ES-I3 (cell line): ENCODE measurements at regions not wholly inside any gene's neighbourhood (a gene's known extent, or its start where the extent isn't known, plus 50 kb on each side); places are given as distances from the start of the nearest gene placed in this dataset.
"Not testable (repeated sequence)": the region's sequence is repeated elsewhere in the genome, so short reads cannot be mapped to it uniquely, and the experiment has no call there.

Experiments
- H3K36me3 ChIP-seq: 2 replicates; pipeline ENCODE4 v1.6.1; 2013; ENCODE audit warnings: mild to moderate bottlenecking, low read length, control low read depth, moderate library complexity; ENCODE audit not compliant: insufficient read depth
- H3K4me1 ChIP-seq: 2 replicates; pipeline ENCODE4 v1.6.1; 2013; ENCODE audit warnings: mild to moderate bottlenecking, control low read depth, low read length; ENCODE audit not compliant: insufficient read depth
- H3K9ac ChIP-seq: 2 replicates; pipeline ENCODE4 v1.6.1; 2013; ENCODE audit warnings: low read depth, mild to moderate bottlenecking, low read length, moderate library complexity
- H3K9me3 ChIP-seq: 2 replicates; pipeline ENCODE4 v1.6.1; 2013; ENCODE audit warnings: mild to moderate bottlenecking, low read length, moderate library complexity; ENCODE audit not compliant: control insufficient read depth, insufficient read depth

DNA sequence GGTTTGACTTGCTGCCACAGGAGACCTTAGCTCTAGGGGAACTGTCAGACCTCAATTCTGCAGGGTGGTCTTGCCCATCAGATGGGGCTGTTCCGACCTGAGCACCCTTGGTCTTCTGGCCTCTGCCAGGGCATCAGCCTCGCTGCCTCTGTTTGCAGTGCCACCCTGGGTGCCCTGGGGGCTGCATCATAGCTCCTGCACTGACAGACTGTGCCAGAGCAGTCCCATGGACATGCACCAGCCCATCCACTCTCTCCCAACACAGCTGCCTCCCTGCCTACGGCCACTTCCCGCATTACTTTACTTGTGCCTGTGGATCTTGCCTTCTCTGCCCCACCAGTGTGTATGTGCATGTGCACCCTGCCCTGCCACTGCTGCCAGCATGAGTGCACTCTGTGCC lies 884.7 kb upstream of the ARRDC3 start:
- no peaks in the 10 kb centered on the region for H3K4me1 ChIP-seq

DNA sequence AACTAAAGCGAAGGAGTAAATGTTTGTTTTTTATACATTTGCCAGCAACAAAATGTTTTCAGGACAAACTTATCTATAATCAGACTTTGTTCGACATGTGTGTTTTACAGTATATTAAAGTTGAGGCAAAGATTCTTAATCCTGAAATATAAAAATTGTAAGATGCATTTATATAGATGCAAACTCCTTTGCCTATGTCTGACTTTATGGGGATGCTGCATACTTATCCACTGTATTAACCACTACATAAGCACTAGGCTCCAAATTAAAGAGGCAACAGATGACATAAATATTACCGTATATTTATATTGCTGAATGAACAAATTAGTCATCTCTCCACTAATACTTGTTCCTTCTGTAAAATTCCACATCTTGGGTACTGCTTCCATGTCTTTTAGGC lies 882.7 kb upstream of the ARRDC3 start:
- Histone ChIP-seq H3K9ac (no peak overlapping the region), H3K9me3 (no peaks in the 10 kb centered on the region), H3K4me1 (no peaks in the 10 kb centered on the region), H3K36me3 (no peaks in the 10 kb centered on the region)

More for the DNA sequence above, 884.7 kb upstream of the ARRDC3 start:
- H3K9me3 ChIP-seq = no peaks in the 10 kb centered on the region
- H3K36me3 ChIP-seq = no peaks in the 10 kb centered on the region
- no peak overlapping the region for H3K9ac ChIP-seq

DNA sequence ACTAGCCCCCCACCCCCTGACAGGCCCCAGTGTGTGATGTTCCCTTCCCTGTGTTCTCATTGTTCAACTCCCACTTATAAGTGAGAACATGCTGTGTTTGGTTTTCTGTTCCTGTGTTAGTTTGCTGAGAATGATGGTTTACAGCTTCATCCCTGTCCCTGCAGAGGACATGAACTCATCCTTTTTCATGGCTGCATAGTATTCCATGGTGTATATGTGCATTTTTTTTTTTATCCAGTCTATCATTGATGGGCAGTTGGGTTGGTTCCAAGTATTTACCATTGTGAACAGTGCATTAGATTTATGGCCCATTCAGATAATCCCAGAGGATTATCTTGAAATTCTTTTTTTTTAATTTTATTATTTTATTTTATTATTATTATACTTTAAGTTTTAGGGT lies 872.5 kb upstream of the ARRDC3 start:
- H3K9me3 ChIP-seq, H3K9ac ChIP-seq, H3K4me1 ChIP-seq, H3K36me3 ChIP-seq: not testable (repeated sequence)

DNA sequence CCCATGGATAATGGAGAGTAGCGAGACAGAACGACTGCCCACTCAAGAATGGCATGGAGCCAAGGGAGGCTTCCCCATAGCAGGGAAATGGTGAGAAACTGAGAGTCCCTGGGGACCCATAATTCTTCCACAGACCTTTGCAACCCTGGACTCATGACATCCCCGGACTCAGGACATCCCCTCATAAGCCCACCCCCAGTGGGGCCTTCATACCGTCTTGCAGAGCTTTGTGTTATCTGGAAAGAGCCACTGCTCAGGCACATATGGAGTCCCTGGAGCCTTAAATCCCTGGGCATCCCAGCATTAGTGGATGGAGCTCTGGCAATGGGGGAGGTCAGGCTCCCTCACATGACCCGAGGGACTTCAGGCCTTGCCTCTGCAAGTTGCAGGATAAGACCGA lies 865.4 kb upstream of the ARRDC3 start:
- no peaks in the 10 kb centered on the region for H3K4me1 ChIP-seq
- no peaks in the 10 kb centered on the region for H3K36me3 ChIP-seq
- no peak overlapping the region for H3K9ac ChIP-seq
- peaks cover 3% of the 10 kb centered on the region; the same call in 1 of the 2 replicates for H3K9me3 ChIP-seq

DNA sequence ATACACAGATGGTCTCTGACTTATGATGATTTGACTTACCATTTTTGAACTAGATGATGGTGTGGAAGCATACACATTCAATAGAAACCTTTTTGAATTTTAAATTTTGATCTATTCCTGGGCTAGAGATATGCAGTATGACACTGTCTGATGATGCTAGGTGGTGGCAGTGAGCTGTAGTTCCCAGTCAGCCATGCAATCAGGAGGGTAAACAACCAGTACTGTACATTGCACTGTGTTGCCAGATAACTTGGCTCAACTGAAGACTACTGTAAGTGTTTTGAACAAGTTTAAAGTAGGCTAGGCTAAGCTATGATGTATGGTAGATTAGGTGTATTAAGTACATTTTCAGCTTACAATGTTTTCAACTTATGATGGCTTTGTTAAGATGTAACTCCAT lies 859.1 kb upstream of the ARRDC3 start:
- no peaks in the 10 kb centered on the region for H3K9me3 ChIP-seq
- no peaks in the 10 kb centered on the region for H3K36me3 ChIP-seq
- no peak overlapping the region for H3K9ac ChIP-seq
- H3K4me1 ChIP-seq = no peaks in the 10 kb centered on the region

DNA sequence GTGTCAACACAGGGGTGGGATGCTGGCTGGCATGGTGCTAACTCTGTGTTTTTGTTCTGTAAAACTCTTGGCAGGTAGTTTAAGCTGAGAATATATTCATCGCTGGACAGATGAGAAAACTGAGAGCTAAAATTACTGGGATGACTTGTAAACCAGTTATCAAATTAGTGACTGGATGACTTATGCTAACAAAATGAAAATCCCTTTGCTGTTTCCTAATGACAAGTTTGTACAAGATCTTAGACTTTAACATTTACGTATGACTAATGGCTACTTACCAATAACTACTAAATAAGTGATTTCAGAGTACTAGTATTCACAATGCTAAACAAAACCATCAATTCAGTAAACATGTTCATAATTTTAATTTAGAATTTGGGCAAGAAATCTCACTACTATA lies 854.8 kb upstream of the ARRDC3 start:
- Histone ChIP-seq H3K4me1 (no peaks in the 10 kb centered on the region), H3K36me3 (no peaks in the 10 kb centered on the region), H3K9me3 (no peaks in the 10 kb centered on the region), H3K9ac (no peak overlapping the region)

DNA sequence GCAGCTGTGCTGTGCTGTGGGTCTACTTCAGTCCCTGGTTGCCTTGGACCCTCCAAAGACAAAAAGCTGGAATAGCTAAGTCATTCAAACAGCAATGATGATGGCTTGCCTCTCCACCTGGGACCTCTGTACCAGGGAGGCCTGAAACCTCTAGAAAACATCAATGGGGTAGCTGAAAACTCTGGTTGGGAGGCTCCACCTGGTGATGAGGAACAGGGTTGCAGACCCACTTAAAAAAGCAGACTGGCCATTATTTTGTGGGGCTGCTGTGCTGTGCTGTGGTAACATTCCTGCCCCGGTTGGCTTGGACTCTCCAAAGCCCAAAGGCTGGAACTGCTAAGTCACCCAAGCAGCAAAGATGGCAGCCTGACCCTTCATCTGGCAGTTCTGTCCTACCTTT lies 839.3 kb upstream of the ARRDC3 start:
- H3K4me1 ChIP-seq = no peaks in the 10 kb centered on the region
- no peak overlapping the region for H3K9ac ChIP-seq
- H3K9me3 ChIP-seq = peaks cover 5% of the 10 kb centered on the region; the same call in 1 of the 2 replicates
- no peaks in the 10 kb centered on the region for H3K36me3 ChIP-seq

DNA sequence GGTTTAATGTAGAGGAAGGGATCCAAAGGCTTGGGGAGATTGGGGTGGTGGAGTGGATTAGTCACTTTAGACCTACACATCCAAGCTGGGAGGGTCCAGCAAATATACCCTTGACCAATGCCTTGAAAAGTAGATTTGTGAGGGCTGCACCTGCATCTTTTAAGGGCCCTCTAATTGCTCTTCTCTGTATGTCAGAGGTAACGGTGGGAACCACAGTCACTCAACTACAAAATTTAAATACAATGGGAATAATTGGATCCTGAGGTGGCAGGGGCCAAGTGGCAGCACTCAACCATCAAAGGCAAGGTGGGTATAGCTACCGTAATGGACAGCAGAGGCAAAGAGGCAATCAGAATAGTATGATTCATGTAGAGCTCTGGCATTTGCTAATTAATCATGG lies 833.7 kb upstream of the ARRDC3 start:
- not testable (repeated sequence) for H3K36me3 ChIP-seq, H3K9me3 ChIP-seq, H3K9ac ChIP-seq, H3K4me1 ChIP-seq

DNA sequence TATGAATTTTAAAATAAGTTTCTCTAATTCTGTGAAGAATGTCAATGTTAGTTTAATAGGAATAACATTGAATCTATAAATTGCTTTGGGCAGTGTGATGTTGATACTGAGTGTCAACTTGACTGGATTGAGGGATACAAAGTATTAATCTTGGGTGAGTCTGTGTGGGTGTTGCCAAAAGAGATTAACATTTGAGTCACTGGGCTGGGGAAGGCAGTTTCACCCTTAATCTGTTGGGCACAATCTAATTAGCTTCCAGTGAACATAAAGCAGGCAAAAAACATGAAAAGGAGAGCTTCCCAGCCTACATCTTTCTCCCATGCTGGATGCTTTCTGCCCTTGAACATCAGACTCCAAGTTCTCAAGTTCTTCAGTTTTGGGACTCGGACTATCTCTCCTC lies 832.0 kb upstream of the ARRDC3 start:
- no peaks in the 10 kb centered on the region; the same call in 1 of the 2 replicates for H3K9me3 ChIP-seq
- H3K4me1 ChIP-seq = no peaks in the 10 kb centered on the region
- H3K36me3 ChIP-seq = no peaks in the 10 kb centered on the region
- H3K9ac ChIP-seq = no peak overlapping the region

DNA sequence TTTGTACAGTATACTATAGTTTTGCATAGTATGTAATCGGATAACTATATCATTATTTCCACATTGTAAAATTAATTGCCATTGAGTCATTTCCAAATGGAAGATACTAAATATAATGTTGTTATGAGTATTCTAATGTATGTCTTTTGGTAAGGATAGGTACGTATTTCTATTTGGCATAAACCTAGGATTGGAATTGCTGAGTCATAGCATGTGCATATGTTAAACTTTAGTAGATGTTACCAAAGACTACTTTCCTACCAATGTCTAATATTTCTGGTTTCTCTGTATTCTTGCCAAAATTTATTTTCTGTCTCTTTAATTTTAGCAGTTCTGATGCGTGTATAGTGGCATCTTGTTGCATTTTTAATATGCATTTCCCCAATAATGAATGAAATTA lies 825.1 kb upstream of the ARRDC3 start:
- Histone ChIP-seq H3K9me3 (no peaks in the 10 kb centered on the region), H3K36me3 (no peaks in the 10 kb centered on the region), H3K9ac (no peak overlapping the region), H3K4me1 (no peaks in the 10 kb centered on the region)

DNA sequence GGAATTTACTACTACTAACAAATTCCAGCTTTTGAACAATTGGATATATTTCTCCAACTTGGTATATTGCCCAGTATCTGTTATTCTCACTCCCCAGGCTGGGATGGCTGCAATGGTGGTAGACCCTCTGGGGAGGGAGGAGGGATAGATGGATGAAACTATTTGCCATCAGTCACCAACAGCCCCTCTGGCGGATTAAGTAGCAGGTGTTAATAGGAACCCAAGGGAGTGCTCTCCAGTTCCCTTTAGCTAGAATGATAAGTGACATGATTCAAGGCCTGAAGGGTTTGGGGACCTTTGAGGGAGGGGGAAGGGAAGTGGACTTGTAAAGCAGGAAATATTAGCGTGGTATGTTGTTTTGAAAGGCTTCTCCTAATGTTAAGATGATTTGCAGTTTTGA lies 824.0 kb upstream of the ARRDC3 start:
- H3K4me1 ChIP-seq = no peaks in the 10 kb centered on the region
- H3K9me3 ChIP-seq = no peaks in the 10 kb centered on the region
- H3K36me3 ChIP-seq = no peaks in the 10 kb centered on the region
- H3K9ac ChIP-seq = no peak overlapping the region

DNA sequence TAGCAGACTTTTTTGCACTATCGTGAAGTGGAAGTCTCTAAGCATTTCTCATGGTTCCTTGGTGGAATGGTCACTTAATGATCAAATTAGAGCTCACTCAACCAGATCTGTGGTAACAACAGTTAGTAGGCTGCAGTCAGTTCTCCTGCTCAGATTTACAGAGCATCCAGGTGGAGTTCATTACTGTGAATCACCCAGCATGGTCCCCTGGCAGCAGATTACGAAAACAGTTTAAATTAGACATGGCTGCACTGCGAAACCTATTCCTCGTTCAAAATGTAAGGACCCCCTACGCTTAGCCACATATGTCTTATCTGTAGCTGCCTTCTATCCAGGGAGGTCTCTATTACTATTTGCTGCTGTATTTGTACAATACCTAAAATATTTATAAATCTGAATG lies 823.6 kb upstream of the ARRDC3 start:
- Histone ChIP-seq H3K36me3 (no peaks in the 10 kb centered on the region), H3K9ac (no peak overlapping the region), H3K9me3 (no peaks in the 10 kb centered on the region), H3K4me1 (no peaks in the 10 kb centered on the region)

DNA sequence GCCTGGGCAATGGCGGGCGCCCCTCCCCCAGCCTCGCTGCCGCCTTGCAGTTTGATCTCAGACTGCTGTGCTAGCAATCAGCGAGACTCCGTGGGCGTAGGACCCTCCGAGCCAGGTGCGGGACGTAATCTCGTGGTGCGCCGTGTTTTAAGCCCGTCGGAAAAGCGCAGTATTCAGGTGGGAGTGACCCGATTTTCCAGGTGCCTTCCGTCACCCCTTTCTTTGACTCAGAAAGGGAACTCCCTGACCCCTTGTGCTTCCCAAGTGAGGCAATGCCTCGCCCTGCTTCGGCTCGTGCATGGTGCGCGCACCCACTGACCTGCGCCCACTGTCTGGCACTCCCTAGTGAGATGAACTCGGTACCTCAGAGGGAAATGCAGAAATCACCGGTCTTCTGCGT lies 815.9 kb upstream of the ARRDC3 start:
- H3K4me1 ChIP-seq, H3K9me3 ChIP-seq, H3K36me3 ChIP-seq: not testable (repeated sequence)
- peak overlapping the region; percentile 42 for H3K9ac ChIP-seq

DNA sequence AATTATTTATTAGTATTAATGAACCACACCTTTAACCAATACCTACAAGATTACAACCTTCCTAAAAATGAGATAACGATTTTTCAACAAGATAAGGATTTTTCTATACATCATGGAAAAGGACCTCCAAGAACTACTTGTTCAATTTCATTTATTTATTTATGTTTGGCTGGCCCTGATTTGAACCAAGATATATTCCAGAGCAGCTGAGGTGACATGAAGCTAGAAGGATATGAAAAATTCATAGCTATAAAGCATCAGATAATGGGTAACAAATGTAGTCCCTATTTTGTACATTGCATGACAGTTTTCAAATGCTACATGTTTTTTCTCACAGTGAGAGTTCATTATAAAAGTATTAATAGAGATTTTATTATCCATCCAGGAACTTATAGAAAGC lies 798.5 kb upstream of the ARRDC3 start:
- Histone ChIP-seq H3K9ac (no peak overlapping the region), H3K9me3 (no peaks in the 10 kb centered on the region), H3K36me3 (no peaks in the 10 kb centered on the region), H3K4me1 (no peaks in the 10 kb centered on the region)

DNA sequence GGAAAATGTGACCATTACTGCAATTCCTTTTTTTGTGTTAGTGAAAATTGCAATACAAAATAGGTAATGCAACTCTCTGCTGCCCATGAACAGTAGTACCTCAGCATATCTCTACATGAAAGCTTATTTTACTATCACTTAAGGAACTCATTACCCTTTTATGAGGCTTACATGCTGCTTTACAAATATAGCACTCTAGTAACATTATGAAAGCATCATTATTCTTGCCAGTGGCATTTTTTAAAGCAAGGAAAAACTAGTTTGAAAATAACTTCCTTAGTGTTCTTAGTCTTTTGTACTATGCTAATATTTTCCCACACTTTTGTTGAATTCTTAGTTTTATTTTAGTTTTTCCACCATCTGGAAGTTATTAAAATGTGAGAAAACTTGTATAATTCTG lies 797.3 kb upstream of the ARRDC3 start:
- Histone ChIP-seq H3K9me3 (no peaks in the 10 kb centered on the region), H3K4me1 (no peaks in the 10 kb centered on the region), H3K9ac (no peak overlapping the region)

DNA sequence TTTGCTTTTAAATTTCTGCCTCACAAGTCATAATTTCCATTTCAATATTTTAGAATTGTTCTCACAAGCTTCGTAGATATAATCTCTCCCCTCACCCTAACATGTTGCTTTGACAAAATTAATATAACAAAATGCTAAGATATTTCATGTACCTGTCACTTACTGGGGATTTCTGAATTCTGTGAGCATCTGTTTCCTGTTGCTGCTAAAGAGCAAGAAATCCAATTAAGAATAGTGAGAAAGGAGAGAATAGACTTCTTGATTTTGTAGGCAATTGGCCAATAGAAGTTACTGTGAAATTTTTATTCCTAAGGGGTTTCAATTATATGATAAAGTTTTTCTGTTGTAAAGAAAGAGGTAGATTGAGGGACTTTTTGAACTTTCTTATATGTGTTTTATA lies 796.5 kb upstream of the ARRDC3 start:
- H3K4me1 ChIP-seq = no peaks in the 10 kb centered on the region
- no peak overlapping the region for H3K9ac ChIP-seq
- H3K36me3 ChIP-seq = no peaks in the 10 kb centered on the region
- no peaks in the 10 kb centered on the region for H3K9me3 ChIP-seq

More for the DNA sequence above, 797.3 kb upstream of the ARRDC3 start:
- H3K36me3 ChIP-seq = no peaks in the 10 kb centered on the region
